IMR-90 (cell line): ENCODE measurements at regions not wholly inside any gene's neighbourhood (a gene's known extent, or its start where the extent isn't known, plus 50 kb on each side); places are given as distances from the start of the nearest gene placed in this dataset.

Experiments
- ATAC-seq: fragments of 200-7000 bp; cut with Tn5 transposase; 2 replicates; pipeline ENCODE4 v1.9.1; 2020; ENCODE audit warnings: low read depth, mild to moderate bottlenecking, moderate library complexity
- BruUV-seq: library from RNA; stranded (reverse); fragments of 400-500 nt; replicated peaks from 2 replicates; lab custom pipeline; 2021; lab: Mats Ljungman, UMichigan
- CTCF ChIA-PET: fragments of 300-600 bp; formaldehyde crosslinking; extraction: SDS; loops from one replicate; lab custom pipeline; 2021; ENCODE audit warnings: antibody characterized with exemption; lab: Yijun Ruan, JAX
- POLR2A ChIA-PET: fragments of 300-600 bp; sonication (Branson Sonifier 250); formaldehyde crosslinking; loops from one replicate; lab custom pipeline; 2022; ENCODE audit warnings: antibody characterized with exemption; ENCODE audit not compliant: unreplicated experiment; lab: Charles Lee
- DNase-seq: peaks from one replicate; pipeline ENCODE4 v3.0.0; 2013
- H2AFZ ChIP-seq: replicated peaks from 2 replicates; pipeline ENCODE3; 2013; ENCODE audit warnings: low read length, mild to moderate bottlenecking; ENCODE audit not compliant: poor library complexity
- H2AK5ac ChIP-seq: 2 replicates; pipeline ENCODE4 v1.6.1; 2013; ENCODE audit warnings: low read depth, low read length, inconsistent platforms
- H2AK9ac ChIP-seq: replicated peaks from 2 replicates; pipeline ENCODE3; 2013; ENCODE audit warnings: mild to moderate bottlenecking, low read depth, low read length, moderate library complexity; ENCODE audit not compliant: poor library complexity
- H2BK120ac ChIP-seq: 2 replicates; pipeline ENCODE4 v1.6.1; 2013; ENCODE audit warnings: low read depth, low read length, inconsistent platforms
- H2BK15ac ChIP-seq: 3 replicates; pipeline ENCODE4 v1.6.1; 2013; ENCODE audit warnings: low read depth, low read length, inconsistent platforms
- H2BK20ac ChIP-seq: 2 replicates; pipeline ENCODE4 v1.6.1; 2013; ENCODE audit warnings: low read depth, mild to moderate bottlenecking, inconsistent platforms, low read length, moderate library complexity
- H2BK5ac ChIP-seq: 2 replicates; pipeline ENCODE4 v1.6.1; 2013; ENCODE audit warnings: mild to moderate bottlenecking, low read depth, low read length, inconsistent platforms; ENCODE audit not compliant: poor library complexity, severe bottlenecking
- H3K14ac ChIP-seq: replicated peaks from 2 replicates; pipeline ENCODE4 v1.6.1; 2013; ENCODE audit warnings: low read depth, low read length, inconsistent platforms
- H3K18ac ChIP-seq: 2 replicates; pipeline ENCODE4 v1.6.1; 2013; ENCODE audit warnings: low read depth, low read length, control low read depth
- H3K23ac ChIP-seq: 2 replicates; pipeline ENCODE4 v1.6.1; 2013; ENCODE audit warnings: low read depth, low read length, inconsistent platforms
- H3K27ac ChIP-seq: 2 replicates; pipeline ENCODE4 v1.5.1; 2013; ENCODE audit warnings: mild to moderate bottlenecking, control low read depth, low read length; ENCODE audit not compliant: insufficient read depth
- H3K27me3 ChIP-seq: 2 replicates; pipeline ENCODE4 v1.6.1; 2013; ENCODE audit warnings: low read length; ENCODE audit not compliant: control insufficient read depth, insufficient read depth
- H3K36me3 ChIP-seq: 2 replicates; pipeline ENCODE4 v1.6.1; 2013; ENCODE audit warnings: low read length, mixed read lengths; ENCODE audit not compliant: control insufficient read depth, insufficient read depth
- H3K4ac ChIP-seq: 2 replicates; pipeline ENCODE4 v1.6.1; 2013; ENCODE audit warnings: low read depth, low read length, inconsistent platforms
- H3K4me1 ChIP-seq: 2 replicates; pipeline ENCODE4 v1.6.1; 2013; ENCODE audit warnings: low read length, mixed read lengths; ENCODE audit not compliant: control insufficient read depth, insufficient read depth
- H3K4me2 ChIP-seq: 2 replicates; pipeline ENCODE4 v1.6.1; 2013; ENCODE audit warnings: low read depth, mild to moderate bottlenecking, control low read depth, low read length, moderate library complexity
- H3K4me3 ChIP-seq: 2 replicates; pipeline ENCODE4 v1.5.1; 2013; ENCODE audit warnings: low read depth, mild to moderate bottlenecking, control low read depth, low read length, moderate library complexity; ENCODE audit not compliant: insufficient read depth
- H3K56ac ChIP-seq: 2 replicates; pipeline ENCODE4 v1.6.1; 2013; ENCODE audit warnings: low read length, inconsistent platforms; ENCODE audit not compliant: insufficient read depth; ENCODE audit errors: extremely low read depth
- H3K79me1 ChIP-seq, 2 experiments: 2 replicates each; pipeline ENCODE4 v1.6.1; 2013; ENCODE audit warnings: low read length in 2 of 2, inconsistent platforms in 1 of 2, low read depth in 1 of 2
- H3K9ac ChIP-seq: 2 replicates; pipeline ENCODE4 v1.6.1; 2013; ENCODE audit warnings: low read depth, low read length, control low read depth
- H3K9me1 ChIP-seq: 2 replicates; pipeline ENCODE4 v1.6.1; 2013; ENCODE audit warnings: low read length, inconsistent platforms; ENCODE audit not compliant: insufficient read depth
- H3K9me3 ChIP-seq: 2 replicates; pipeline ENCODE4 v1.6.1; 2013; ENCODE audit warnings: low read length; ENCODE audit not compliant: control insufficient read depth, insufficient read depth
- H4K20me1 ChIP-seq: 2 replicates; pipeline ENCODE4 v1.6.1; 2013; ENCODE audit warnings: low read length, inconsistent platforms; ENCODE audit not compliant: insufficient read depth
- H4K5ac ChIP-seq: 2 replicates; pipeline ENCODE4 v1.6.1; 2013; ENCODE audit warnings: mild to moderate bottlenecking, low read depth, low read length, control low read depth
- H4K8ac ChIP-seq, 2 experiments: 2 replicates each; pipeline ENCODE4 v1.6.1; 2013; ENCODE audit warnings: low read depth in 2 of 2, low read length in 2 of 2, control low read depth in 1 of 2, inconsistent platforms in 1 of 2
- H4K91ac ChIP-seq: 2 replicates; pipeline ENCODE4 v1.6.1; 2013; ENCODE audit warnings: low read depth, low read length, inconsistent platforms; ENCODE audit not compliant: insufficient read depth
- BHLHE40 ChIP-seq: fragments of 150-350 bp; IDR thresholded peaks from 2 replicates; pipeline ENCODE4 v1.6.1; 2016; ENCODE audit warnings: mild to moderate bottlenecking, low read depth, low read length
- CEBPB ChIP-seq: IDR thresholded peaks from 2 replicates; pipeline ENCODE4 v1.6.1; 2012; ENCODE audit warnings: low read depth, low read length, improper control_type of control experiment
- CHD1 ChIP-seq: IDR thresholded peaks from 2 replicates; pipeline ENCODE4 v1.6.1; 2012; ENCODE audit warnings: low read depth, low read length, improper control_type of control experiment
- CTCF ChIP-seq: conservative IDR thresholded peaks from 2 replicates; pipeline ENCODE4 v1.5.1; 2012; ENCODE audit warnings: mild to moderate bottlenecking, low read depth, low read length, improper control_type of control experiment
- ELK1 ChIP-seq: fragments of 150-350 bp; IDR thresholded peaks from 2 replicates; pipeline ENCODE4 v1.6.1; 2016; ENCODE audit warnings: low read depth, mild to moderate bottlenecking, low read length, moderate library complexity, borderline replicate concordance
- FOS ChIP-seq: fragments of 150-350 bp; IDR thresholded peaks from 2 replicates; pipeline ENCODE4 v1.6.1; 2016; ENCODE audit warnings: low read depth, low read length
- MAFK ChIP-seq: IDR thresholded peaks from 2 replicates; pipeline ENCODE4 v1.6.1; 2012; ENCODE audit warnings: low read depth, low read length, improper control_type of control experiment
- MAZ ChIP-seq: IDR thresholded peaks from 2 replicates; pipeline ENCODE4 v1.6.1; 2012; ENCODE audit warnings: low read depth, mild to moderate bottlenecking, low read length, improper control_type of control experiment, moderate library complexity, borderline replicate concordance
- MXI1 ChIP-seq: IDR thresholded peaks from 2 replicates; pipeline ENCODE4 v1.6.1; 2012; ENCODE audit warnings: low read depth, mild to moderate bottlenecking, low read length, moderate library complexity, borderline replicate concordance
- POLR2A ChIP-seq: IDR thresholded peaks from 2 replicates; pipeline ENCODE4 v1.6.1; 2012; ENCODE audit warnings: mild to moderate bottlenecking, low read depth, low read length
- RCOR1 ChIP-seq: IDR thresholded peaks from 2 replicates; pipeline ENCODE4 v1.6.1; 2012; ENCODE audit warnings: mild to moderate bottlenecking, low read length, improper control_type of control experiment; ENCODE audit not compliant: insufficient replicate concordance
- WGBS, 2 experiments: methylation state at CpG; one replicate each; pipeline versions ENCODE4 v1.1.5 to v1.1.7; 2013; ENCODE audit warnings: missing lambda C conversion rate in 2 of 2; ENCODE audit not compliant: insufficient read length in 1 of 2; ENCODE audit errors: extremely low coverage in 2 of 2; 5-methylcytosine and 5-hydroxymethylcytosine counted together
- dilution Hi-C: fragments of 300-500 bp; cut with HindIII; formaldehyde crosslinking; loops from one replicate; pipeline ENCODE4 v1.14.3; 2018; ENCODE audit warnings: low sequenced_read_pairs; ENCODE audit not compliant: unreplicated experiment
- in situ Hi-C: fragments of 300-500 bp; cut with MboI; formaldehyde crosslinking; loops from 3 replicates; pipeline ENCODE4 v1.14.3; 2019; ENCODE audit warnings: low sequenced_read_pairs, inconsistent platforms, mixed read lengths
- intact Hi-C: fragments of 100-400 bp; cut with micrococcal nuclease; formaldehyde crosslinking; loops from 2 replicates; pipeline ENCODE4 v1.10.0; 2022

- H2BK15ac ChIP-seq, result no peak overlapping the region
- ATAC-seq, result no peak
- no TSS peak for BruUV-seq
- ChIA-PET POLR2A (no interaction called here), CTCF (no interaction called here)
- H3K4me1 ChIP-seq, result no peaks in the 10 kb centered on the region
- H2BK5ac ChIP-seq, result no peak overlapping the region
- no peak overlapping the region for H3K27ac ChIP-seq
- H3K23ac ChIP-seq, result no peak overlapping the region
- H3K14ac ChIP-seq, result no peak overlapping the region
- DNase-seq, result no peak
- no peak overlapping the region for H3K4ac ChIP-seq
- no peak overlapping the region for H4K91ac ChIP-seq
- no peaks in the 10 kb centered on the region for H4K20me1 ChIP-seq
- no peaks in the 10 kb centered on the region for H3K27me3 ChIP-seq
- no peak overlapping the region for H3K9ac ChIP-seq
- no peak overlapping the region for H3K4me2 ChIP-seq
- no peak overlapping the region for H2AK5ac ChIP-seq
- H2AK9ac ChIP-seq, result no peak overlapping the region
- no peaks in the 10 kb centered on the region for H3K9me1 ChIP-seq
- dilution Hi-C loops (no loop called here), intact Hi-C loops (no loop called here), in situ Hi-C loops (no loop called here)
- H4K8ac ChIP-seq, result no peak overlapping the region
- H2BK120ac ChIP-seq, result no peak overlapping the region
- TF ChIP-seq ELK1 (no peak), MXI1 (no peak), CHD1 (no peak), MAFK (no peak), CEBPB (no peak), MAZ (no peak), CTCF (no peak), POLR2A (no peak), FOS (no peak), RCOR1 (no peak), BHLHE40 (no peak)
- WGBS, 2 experiments, result no CpG with 5 or more reads among the region's 3 CpGs
- H4K5ac ChIP-seq, result no peak overlapping the region
- H3K18ac ChIP-seq, result no peak overlapping the region
- H2BK20ac ChIP-seq, result no peak overlapping the region
- no peaks in the 10 kb centered on the region for H3K36me3 ChIP-seq
- H2AFZ ChIP-seq, result no peak overlapping the region
- no peak overlapping the region for H3K56ac ChIP-seq
- H3K9me3 ChIP-seq, result 0 out of 2 replicates have a peak, but pooled peaks cover 2% of the 10 kb centered on the region
- no peak overlapping the region for H3K4me3 ChIP-seq
- H3K79me1 ChIP-seq, result no peaks in the 10 kb centered on the region
Measured at GRCh38 chr3:34575776-34576175, 777.3 kb downstream of the PDCD6IP start.
